ENCODE measurements at regions not wholly inside any gene's neighbourhood (a gene's known extent, or its start where the extent isn't known, plus 50 kb on each side); places are given as distances from the start of the nearest gene placed in this dataset.

DNA sequence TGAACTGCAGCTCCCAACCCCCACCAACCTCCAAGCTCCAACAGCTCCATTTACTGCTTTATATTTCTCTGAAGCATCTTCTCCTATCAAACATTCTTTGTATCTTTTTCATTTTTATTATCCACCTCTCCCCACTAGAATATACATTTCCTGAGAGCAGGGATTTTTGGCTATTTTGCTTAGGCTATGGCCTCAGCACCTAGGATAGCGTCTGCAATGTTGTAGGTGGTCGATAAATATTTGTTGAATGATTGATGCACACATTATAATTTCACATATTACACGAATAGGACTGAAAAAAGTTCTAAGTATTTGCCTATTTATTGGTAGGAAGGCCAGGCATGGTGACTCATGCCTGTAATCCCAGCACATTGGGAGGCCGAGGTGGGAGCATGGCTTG, 658.7 kb upstream of the DIPK2B start:
- Histone ChIP-seq H3K36me3 (ENCODE audit: control insufficient read depth, insufficient read depth, low read length) (no peaks in the 10 kb centered on the region), H3K79me2 (ENCODE audit: control insufficient read depth, insufficient read depth, low read length) (no peaks in the 10 kb centered on the region), H3K4me2 (ENCODE audit: insufficient read depth, low read length) (no peak overlapping the region), H3K27me3 (ENCODE audit: control insufficient read depth in 2 of 2, insufficient read depth in 2 of 2, low read length in 2 of 2) (no peaks in the 10 kb centered on the region), H2AFZ (ENCODE audit: low read depth, low read length) (no peak overlapping the region), H3K9me1 (ENCODE audit: control insufficient read depth, insufficient read depth, low read length) (no peaks in the 10 kb centered on the region), H3K4me1 (replicated peaks in 1 of 2; ENCODE audit: control insufficient read depth in 2 of 2, insufficient read depth in 2 of 2, low read length in 2 of 2) (no peaks in the 10 kb centered on the region), H3K9me3 (replicated peaks; ENCODE audit: control insufficient read depth, insufficient read depth, low read depth, low read length) (no peaks in the 10 kb centered on the region), H3K9ac (ENCODE audit: insufficient read depth in 1 of 2, low read depth in 2 of 2, low read length in 2 of 2) (no peak overlapping the region), H3K27ac (ENCODE audit: extremely low read depth, low read depth, low read length) (no peak overlapping the region), H4K20me1 (replicated peaks; ENCODE audit: control insufficient read depth, insufficient read depth, low read length) (no peaks in the 10 kb centered on the region), H3K4me3 (no peak overlapping the region)
- no TSS peak for BruUV-seq (replicated peaks)
- DNase-seq (ENCODE audit: extremely low read depth in 1 of 4, low spot score in 3 of 4): no peak
- FAIRE-seq: no peak
- intact Hi-C loops (cut with micrococcal nuclease): no loop called here
- ChIA-PET CTCF (ENCODE audit: low intra/inter-chr PET ratio) (no interaction called here), POLR2A (no interaction called here)
- WGBS (ENCODE audit: insufficient coverage, low coverage, missing lambda C conversion rate): 0% methylated on average over 4 of the region's 4 CpGs
- in situ Hi-C loops (cut with MboI): no loop called here
- no peak for ATAC-seq
- TF ChIP-seq, protein P1, sequence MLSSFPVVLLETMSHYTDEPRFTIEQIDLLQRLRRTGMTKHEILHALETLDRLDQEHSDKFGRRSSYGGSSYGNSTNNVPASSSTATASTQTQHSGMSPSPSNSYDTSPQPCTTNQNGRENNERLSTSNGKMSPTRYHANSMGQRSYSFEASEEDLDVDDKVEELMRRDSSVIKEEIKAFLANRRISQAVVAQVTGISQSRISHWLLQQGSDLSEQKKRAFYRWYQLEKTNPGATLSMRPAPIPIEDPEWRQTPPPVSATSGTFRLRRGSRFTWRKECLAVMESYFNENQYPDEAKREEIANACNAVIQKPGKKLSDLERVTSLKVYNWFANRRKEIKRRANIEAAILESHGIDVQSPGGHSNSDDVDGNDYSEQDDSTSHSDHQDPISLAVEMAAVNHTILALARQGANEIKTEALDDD (IDR thresholded peaks at IDR 0.05): no peak
- TF ChIP-seq GATAD2A (IDR thresholded peaks at IDR 0.05) (no peak), CHD1 (IDR thresholded peaks at IDR 0.05; ENCODE audit: low read length) (no peak), CBX8 (IDR thresholded peaks at IDR 0.05; ENCODE audit: borderline replicate concordance, extremely low read depth, low read depth, low read length, poor library complexity, severe bottlenecking) (no peak), ERF (CRISPR knock-in tag; IDR thresholded peaks at IDR 0.05) (no peak), POLR2B (IDR thresholded peaks at IDR 0.05; ENCODE audit: low read depth, partially characterized antibody) (no peak), RBM25 (IDR thresholded peaks at IDR 0.05; ENCODE audit: low read depth, low read length, severe bottlenecking) (no peak)
- TF ChIP-seq, protein P2, sequence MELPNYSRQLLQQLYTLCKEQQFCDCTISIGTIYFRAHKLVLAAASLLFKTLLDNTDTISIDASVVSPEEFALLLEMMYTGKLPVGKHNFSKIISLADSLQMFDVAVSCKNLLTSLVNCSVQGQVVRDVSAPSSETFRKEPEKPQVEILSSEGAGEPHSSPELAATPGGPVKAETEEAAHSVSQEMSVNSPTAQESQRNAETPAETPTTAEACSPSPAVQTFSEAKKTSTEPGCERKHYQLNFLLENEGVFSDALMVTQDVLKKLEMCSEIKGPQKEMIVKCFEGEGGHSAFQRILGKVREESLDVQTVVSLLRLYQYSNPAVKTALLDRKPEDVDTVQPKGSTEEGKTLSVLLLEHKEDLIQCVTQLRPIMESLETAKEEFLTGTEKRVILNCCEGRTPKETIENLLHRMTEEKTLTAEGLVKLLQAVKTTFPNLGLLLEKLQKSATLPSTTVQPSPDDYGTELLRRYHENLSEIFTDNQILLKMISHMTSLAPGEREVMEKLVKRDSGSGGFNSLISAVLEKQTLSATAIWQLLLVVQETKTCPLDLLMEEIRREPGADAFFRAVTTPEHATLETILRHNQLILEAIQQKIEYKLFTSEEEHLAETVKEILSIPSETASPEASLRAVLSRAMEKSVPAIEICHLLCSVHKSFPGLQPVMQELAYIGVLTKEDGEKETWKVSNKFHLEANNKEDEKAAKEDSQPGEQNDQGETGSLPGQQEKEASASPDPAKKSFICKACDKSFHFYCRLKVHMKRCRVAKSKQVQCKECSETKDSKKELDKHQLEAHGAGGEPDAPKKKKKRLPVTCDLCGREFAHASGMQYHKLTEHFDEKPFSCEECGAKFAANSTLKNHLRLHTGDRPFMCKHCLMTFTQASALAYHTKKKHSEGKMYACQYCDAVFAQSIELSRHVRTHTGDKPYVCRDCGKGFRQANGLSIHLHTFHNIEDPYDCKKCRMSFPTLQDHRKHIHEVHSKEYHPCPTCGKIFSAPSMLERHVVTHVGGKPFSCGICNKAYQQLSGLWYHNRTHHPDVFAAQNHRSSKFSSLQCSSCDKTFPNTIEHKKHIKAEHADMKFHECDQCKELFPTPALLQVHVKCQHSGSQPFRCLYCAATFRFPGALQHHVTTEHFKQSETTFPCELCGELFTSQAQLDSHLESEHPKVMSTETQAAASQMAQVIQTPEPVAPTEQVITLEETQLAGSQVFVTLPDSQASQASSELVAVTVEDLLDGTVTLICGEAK (IDR thresholded peaks at IDR 0.05): no peak
- TF ChIP-seq, protein P2 (CRISPR knock-in tag; IDR thresholded peaks at IDR 0.05): no peak
- TF ChIP-seq, protein P3, sequence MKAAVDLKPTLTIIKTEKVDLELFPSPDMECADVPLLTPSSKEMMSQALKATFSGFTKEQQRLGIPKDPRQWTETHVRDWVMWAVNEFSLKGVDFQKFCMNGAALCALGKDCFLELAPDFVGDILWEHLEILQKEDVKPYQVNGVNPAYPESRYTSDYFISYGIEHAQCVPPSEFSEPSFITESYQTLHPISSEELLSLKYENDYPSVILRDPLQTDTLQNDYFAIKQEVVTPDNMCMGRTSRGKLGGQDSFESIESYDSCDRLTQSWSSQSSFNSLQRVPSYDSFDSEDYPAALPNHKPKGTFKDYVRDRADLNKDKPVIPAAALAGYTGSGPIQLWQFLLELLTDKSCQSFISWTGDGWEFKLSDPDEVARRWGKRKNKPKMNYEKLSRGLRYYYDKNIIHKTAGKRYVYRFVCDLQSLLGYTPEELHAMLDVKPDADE (conservative IDR thresholded peaks at IDR 0.05; ENCODE audit: control insufficient read depth, low read depth, low read length): no peak
